Activated T-cell treated with anti-CD3 and anti-CD28 coated beads for 1 hour (primary cell): ENCODE measurements at regions not wholly inside any gene's neighbourhood (a gene's known extent, or its start where the extent isn't known, plus 50 kb on each side); places are given as distances from the start of the nearest gene placed in this dataset.

Experiments used
- DNase-seq: peaks from one replicate; pipeline ENCODE4 v3.0.0-alpha.2; 2020; ENCODE audit warnings: low read depth

DNA sequence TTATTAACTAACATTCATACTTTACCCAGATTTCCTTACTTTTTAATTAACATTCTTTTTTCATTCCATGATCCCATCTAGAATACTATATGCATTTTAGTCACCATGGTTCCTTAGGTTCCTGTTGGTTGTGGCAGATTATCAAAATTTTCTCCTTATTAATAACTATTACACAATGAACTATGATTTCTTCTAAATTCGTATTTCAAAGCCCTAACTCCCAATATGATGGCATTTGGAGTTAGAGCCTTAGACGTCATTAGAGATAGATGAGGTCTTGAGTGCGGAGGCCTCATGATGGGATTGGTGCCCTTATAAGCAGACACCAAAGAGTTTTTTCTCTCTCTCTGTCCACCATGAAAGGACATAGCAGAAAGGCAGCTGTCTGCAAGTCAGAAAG lies 485.4 kb downstream of the TLR4 start:
- no peak for DNase-seq

DNA sequence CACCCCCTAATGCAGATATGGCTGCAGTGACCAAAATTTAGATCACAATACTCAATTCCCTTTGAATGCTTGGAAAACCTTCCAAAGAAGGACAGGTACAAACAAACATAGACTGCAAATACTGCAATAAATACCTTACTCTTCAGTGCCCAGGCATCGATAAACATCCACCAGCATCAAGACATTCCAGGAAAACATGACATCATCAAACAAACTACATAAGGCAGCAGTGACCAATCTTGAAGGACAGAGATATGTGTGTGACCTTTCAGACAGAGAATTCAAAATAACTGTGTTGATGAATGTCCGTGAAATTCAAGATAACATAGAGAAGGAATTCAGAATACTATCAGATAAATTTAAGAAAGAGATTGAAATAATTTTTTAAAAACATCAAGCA lies 488.6 kb downstream of the TLR4 start:
- DNase-seq: no peak

DNA sequence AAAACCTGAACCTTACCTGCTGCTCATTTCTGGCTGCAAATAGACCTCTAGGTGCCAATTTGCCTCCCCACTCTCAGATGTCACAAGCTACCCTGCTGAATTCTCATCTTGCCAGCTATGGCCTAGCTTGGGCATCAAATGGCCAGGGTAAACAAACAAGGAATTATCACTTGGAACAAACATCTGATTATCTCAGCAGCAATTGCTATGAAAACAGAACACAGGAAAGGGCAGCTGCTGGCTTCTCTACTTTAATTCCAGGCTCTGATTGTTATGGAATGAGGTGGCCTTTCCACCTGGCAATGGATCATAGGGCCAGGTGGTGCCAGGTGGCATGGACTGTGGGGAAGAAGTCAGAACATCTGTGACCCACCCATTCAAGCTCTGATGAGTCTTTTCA lies 505.1 kb downstream of the TLR4 start:
- DNase-seq: no peak

DNA sequence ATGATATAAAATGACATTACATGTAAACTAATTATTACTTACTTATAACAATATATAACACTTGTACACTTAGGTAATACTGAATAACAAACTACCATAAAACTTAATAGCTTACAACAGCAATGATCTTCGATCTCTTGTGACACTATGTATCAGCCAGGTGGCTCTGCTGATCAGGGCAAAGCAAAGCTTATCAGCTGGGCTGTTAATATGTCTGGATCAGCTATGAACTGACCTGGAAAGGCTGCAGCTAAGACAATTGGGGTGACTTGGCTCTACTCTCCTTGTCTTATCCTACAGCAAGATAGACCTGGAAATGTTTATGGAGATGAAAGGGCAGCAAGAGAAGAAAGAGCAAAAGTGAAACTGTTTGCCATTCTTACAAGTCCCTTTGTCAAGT lies 511.3 kb downstream of the TLR4 start:
- DNase-seq: no peak

DNA sequence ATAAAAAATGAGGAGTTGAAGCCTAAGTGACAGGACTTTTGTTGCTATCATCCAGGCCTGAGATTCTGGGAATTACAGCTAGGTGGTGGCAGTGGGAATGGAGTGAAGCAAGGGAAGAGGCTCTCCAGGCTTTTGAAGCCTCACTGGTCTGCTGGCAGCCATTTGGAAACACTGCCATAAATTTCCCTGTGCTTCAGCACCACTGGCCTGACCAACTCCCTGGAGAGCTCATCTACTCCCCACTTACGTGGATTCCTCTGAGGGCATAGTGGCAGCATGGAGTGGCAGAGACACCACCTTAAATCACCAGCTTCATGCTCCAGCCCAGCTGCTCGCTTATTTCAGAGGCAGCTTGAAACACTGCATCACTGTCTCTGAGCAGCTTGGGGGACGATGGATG lies 518.2 kb downstream of the TLR4 start:
- no peak for DNase-seq

DNA sequence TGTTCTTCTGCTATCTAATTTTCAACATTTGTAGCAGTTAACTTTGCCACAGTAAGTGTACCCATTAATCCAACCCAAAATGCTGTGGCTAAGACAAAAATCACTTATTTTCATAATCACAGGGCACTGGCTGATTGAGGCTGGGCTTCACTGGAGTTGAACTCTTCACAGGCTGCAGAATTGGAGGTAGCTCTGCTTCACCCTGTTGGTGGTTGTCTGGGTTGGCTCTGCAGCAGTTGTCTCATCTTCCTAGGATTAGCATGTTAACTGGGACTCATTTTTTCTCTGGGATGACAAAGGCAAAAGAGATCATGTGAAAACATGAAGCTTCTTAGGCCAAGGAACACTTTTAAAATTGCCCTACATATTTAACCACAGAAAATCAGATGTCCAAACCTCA lies 518.9 kb downstream of the TLR4 start:
- DNase-seq: no peak

DNA sequence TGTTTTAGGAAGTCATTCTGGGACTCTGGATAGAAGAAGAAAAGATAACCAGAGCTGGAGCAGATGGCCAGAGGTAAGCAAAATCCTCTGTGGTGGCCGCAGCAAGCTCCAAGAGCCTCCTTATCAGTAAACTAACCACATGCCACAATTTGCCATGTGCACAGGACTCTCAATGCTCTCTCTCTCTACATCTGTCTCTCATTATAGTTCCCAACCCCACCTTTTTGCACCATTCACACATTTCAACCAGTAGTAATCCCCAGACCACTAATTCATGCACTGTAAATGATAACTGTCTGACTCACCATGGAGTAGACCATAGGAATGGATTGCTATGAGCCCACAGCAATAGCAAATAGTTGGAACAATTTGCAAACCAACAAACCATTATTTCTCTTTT lies 526.1 kb downstream of the TLR4 start:
- no peak for DNase-seq

DNA sequence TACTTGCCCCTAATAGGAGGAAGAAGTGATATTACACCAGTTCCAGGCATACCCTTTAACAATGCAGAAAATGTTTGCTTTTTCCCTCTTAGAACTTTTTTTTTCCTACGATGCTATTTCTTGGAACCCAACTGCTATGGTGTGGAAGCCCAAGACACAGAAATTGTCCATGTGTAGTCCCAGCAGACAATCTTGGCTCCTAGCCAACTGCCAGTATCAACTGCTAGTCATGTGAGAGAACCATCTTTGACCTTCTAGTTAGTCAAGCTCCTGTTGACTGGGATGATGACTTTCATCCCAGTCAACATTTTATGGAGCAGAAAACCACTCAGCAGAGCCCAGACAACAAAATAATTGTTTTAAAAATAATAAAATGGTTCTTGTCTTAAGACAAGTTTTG lies 532.4 kb downstream of the TLR4 start:
- DNase-seq: no peak

DNA sequence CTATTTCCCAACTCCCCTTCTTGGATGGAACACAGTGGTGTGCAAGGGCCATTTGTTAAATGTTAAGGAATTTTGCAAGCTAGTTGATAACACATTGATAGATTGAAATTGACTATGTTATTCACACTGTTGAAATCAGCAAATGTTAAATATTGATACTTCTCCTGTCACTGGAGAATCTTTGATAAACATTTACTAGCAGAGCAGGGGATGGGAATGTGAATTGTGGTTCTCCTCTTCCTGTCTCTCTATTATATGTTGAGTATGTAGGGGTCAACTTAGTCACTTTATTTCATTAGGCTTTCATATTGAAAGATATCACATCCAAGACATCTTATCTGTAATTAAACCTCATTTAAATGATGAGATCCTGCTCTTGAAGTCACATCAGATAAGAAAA lies 533.9 kb downstream of the TLR4 start:
- no peak for DNase-seq

DNA sequence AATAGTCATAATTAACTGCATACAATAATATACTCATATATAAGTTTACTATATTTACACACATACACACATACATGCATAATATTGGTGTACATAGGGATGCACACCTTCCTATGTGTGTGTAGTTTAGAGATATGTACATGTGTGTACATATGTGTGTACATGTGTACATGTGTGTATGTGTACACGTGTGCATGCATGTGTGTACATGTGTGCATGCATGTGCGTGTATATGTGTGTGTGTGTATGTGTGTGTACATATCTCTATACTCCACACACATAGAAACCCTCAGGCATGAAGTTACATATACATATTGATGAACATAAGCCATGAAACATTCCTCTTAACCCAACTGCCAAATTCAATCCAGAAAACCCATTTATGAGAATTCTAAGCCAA lies 547.8 kb downstream of the TLR4 start:
- DNase-seq: no peak

DNA sequence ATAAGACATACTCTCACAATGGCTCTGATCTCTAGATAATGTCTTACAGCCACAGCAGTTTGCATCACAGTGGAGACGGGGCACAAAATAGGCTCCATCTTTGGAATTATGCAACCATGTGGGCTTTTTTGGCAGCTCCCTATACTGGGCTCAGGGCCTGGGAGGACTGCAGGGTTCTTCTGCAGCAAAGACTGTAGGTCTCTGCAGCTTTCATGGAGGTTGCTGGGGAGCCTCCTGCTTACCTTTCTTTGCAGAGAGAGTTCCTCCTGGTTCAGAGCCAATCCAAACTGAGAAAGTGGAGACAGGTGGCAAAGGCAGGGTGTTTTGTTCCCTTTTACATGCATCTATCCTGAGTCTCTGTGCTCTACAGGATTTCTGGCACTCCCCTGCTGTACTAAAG lies 558.0 kb downstream of the TLR4 start:
- DNase-seq: no peak

DNA sequence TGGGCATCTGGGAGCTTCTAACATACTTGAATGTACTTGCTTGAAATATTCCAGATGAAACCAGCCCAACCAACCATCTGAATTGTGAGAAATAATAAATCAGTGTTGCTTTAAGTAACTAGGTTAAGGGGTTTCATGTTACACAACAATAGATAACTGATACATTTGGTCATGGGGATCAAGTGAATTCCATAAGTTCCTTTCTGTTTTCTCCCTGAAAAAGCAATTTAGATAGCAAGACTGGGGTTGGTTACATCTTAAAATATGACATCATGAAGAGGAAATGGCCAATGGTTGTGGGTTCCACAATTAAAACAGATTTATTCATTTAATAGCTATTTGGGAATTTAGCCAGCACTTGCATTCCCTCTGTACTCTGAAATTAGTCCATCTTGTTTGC lies 559.7 kb downstream of the TLR4 start:
- no peak for DNase-seq

DNA sequence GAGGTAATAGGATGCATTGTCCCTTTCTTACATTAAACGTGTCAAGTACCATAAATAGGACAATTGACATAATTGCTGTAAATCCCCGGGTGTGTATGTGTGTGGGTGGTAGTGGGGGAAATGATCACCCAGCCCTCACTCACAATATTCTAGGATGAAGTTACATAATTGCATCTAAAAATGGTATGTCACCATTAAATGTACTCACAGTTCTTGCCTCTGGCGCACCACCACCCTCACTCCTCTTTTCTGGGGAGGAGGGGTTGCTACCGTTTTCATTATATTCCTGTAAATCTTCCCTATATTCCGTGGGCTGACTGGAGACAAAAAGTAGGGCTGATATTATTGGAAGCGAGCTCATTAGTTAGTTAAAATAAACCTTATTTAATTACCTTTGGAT lies 563.8 kb downstream of the TLR4 start:
- DNase-seq: no peak

DNA sequence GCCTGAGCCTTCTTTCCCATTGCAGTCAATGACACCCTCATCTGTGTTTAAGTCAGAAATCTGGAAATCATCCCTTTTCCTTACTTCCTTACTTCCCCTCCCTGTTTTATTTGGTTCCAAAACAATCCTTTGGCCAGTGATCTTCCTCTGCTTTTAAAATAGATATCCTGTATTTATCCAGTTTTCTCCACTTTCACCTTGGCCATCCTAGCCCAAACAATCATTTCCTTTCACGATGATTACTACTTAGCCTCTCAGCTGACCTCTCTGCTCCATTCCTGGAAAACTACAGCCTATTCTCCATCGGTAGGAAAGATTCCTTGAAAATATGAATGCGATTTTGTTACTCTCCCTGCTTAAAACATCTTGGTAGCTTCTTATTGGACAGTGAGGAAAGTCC lies 565.4 kb downstream of the TLR4 start:
- no peak for DNase-seq

DNA sequence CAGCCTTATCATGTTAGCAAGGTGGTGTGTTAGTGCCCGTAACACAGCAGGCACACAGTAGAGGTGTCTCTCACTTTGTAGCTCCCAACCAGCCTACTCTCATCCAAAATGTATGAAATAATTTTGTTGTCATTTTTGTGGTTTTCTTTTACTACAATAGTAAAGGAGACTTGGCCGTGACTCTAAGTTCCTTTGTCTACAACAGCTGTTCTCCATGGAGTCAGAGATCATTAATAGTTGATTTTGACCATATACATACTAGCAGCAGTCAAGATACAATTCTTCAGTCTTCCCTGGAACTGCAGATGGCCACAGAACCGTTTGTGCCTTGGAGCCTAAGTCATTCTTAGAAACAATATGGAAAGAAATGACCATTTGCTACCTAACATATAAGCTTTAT lies 567.1 kb downstream of the TLR4 start:
- DNase-seq: no peak

DNA sequence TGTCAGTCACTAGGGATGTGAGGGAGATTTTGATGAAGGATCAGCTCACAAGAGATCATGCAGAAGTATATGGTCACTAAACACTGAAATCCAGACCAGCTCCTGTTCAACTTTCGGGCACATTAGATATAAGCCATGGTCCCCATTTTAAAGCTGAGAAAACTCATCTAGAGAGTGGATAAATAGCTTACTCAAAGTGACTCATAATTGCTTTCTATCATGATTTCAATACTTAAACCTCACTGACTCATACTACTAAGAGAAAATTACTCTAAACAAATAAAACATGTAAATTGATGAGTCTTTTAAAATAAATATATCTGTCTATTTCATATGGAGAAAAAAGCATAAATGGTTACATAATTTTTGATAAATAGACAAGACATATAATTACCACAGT lies 567.7 kb downstream of the TLR4 start:
- DNase-seq: no peak

DNA sequence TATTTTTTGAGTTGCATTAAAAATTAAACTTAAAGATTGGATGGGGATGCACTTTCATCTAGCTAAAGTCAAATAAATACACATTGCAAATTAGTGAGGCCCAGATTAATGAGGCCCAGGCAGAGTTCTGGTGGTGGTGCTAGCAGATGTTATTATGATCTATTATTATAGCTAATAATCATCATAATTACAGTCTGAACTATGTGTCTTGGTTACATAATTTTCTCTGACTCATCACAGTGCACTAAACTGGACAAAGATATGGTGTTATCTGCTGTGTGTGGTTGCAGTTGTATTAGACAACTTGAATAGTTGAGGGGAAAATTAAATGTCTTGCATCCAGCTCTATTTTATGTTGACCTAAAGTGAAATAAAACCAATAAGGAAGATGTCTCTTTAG lies 568.8 kb downstream of the TLR4 start:
- DNase-seq: no peak

DNA sequence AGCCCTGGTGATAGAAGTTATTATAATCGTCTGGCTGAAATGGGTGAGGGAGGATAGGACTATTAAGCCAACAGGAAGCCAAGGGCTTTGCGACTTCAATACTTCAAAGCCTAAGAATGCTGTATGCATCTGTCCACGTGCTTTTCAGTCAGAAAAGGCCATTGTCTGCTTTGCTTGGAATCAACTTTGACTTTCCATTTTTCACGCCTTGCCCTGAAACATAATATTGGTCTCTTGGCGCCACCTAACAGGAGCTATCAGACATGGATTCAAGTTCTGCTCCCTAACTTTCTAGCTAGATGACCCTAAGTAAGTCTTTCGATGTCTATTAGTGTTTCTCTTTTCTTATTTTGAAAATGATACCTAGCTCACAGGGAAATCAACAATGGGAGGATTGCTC lies 572.6 kb downstream of the TLR4 start:
- no peak for DNase-seq

DNA sequence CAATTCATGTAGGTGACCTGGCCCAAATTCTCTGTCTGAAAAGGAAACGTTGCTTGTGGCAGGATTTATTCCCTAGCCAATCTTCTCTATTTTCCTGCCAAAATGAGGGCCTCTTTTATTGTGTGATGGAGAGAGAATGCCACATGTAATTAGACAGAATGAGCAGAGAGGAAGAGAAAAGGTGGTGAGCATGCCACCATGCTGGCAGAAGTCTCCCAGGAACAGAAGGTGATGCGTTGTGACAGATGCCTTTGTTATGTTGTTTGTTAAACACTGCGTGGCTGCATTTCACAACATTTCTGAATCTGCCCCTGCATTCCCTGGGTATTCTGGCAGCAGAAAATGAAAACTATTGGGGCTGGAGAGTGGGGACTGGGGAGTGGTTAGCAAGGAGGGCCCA lies 577.6 kb downstream of the TLR4 start:
- DNase-seq: no peak

DNA sequence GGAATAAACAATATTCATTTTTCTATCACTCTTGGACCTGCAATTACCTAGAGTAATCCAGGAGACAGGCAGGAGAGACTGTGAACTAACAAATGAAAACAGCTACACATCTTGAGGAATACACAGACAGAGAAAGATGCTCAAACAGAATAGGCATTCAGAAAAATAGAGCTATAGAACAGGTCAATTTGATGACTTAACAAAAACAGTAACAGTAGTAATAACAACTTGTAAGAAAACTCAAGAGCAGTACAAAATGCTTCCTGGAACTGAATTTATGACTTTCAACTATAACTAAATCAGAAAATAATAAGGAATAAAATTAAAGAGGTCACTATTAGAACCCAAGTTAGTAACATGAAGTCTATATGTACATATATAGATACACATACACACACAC lies 579.3 kb downstream of the TLR4 start:
- no peak for DNase-seq

DNA sequence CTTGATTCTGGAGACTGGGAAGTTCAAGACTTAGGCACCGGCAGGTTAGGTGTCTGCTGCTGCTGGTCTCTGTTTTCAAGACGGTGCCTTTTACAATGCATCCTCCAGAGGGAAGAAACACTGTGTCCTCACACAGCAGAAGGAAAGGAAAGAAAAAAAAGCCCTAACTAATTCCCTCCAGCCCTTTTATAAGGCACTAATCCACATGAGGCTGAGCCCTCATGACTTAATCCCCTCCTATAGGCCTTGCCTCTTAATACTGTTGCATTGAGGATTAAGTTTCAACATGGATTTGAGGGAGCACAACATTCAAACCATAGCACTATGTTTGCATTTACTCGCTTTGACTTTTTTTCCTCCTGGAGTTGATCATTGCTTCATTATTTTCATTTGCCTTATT lies 585.9 kb downstream of the TLR4 start:
- DNase-seq: no peak

DNA sequence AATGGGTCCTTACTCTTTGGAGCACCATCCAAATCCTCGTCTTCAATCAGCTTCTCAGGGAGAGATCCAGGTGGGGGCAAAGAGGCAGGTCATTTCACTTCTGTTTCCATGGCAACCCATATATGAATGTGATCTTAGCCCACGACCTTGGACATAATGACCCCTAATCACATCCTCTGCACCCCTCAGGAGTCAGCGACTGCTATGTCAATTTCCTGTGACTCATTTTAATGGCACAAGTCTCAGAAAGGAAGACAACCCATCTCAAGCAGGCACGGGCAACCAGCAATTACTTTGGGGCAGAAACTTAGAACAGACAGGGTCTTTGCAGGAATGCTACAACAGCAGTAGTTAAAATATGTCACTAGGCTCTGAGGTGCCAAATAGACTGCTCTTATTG lies 591.2 kb downstream of the TLR4 start:
- no peak for DNase-seq

DNA sequence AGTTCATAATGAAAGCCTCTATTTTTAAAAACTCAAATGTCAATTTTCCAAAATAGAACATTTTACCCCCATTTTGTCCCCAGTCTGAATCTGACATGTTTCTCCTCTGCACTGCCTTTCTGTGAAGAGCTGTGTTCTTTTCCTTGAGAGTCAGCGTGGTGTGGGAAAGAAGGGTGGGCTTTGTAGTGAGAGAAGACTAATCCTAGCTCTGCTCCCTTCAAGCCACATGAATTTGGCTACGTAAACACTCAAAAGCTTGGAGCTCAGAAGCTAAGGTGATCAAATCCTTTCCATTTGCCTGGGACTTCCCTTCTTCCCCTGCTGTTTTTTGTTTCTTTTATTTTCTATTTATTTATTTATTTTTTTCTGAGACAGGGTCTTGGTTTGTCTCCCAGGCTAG lies 598.5 kb downstream of the TLR4 start:
- DNase-seq: no peak

DNA sequence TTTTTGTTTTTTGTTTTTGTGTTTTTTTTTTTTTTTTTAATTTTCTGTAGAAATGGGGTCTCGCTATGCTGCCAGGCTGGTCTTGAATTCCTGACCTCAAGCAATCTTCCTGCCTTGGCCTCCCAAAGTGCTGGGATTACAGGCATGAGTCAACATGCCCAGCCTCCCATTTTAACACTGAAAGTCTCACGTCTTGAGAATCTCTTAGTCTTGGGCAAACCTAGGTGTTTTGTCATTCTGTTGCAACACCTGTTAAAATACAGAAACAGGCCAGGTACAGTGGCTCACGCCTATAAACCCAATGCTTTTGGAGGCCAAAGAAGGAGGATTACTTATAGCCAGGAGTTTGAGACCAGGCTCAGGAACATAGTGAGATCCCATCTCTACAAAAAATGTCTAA lies 599.0 kb downstream of the TLR4 start:
- DNase-seq: no peak

DNA sequence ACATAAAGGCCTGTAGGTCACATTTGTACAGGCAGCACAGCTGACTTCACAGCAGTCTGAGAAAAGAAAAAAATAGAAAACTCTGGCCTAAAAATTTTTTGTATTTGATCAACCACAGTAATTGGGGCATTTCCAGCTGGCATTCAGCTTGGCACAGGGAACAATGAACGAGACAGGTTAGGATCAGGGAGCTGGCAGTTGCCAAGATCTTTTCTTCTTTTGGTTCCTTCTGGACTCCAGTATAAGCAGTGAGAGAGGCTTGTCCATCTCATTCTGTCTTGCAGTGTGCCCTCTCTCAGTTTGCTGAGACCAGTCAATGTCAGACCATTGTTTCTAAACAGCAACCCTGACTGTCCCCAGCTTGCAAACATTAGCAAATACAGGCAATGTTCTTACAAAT lies 601.1 kb downstream of the TLR4 start:
- DNase-seq: no peak

DNA sequence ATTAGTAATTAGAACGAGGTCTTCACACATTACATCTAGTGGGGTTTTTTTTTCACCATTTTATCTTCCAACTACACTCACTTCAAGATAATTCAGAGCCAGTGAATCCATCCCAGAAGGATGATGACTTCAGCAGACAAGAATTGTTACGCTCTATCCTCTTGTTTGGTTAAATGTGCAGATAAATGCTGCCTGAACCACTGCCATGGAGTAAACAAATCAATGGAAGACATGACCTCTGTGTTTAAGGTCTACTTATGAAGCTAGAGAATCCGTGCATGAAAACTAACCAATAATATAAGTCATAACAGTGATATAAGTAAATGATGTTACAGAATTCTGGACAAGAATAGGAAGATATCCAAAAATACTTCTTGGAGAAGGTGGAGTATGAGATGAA lies 602.6 kb downstream of the TLR4 start:
- no peak for DNase-seq
